H9 (cell line): ENCODE measurements at regions not wholly inside any gene's neighbourhood (a gene's known extent, or its start where the extent isn't known, plus 50 kb on each side); places are given as distances from the start of the nearest gene placed in this dataset.

Experiments
- DNase-seq: peaks from one replicate; pipeline ENCODE4 v3.0.0-alpha.2; 2017
- H2AFZ ChIP-seq: one replicate; pipeline ENCODE4 v1.6.1; 2013; ENCODE audit warnings: mild to moderate bottlenecking, low read length, control low read depth, moderate library complexity
- H2AK5ac ChIP-seq: 2 replicates; pipeline ENCODE4 v1.6.1; 2013; ENCODE audit warnings: low read length, control low read depth, mixed read lengths; ENCODE audit not compliant: insufficient read length
- H2BK120ac ChIP-seq: one replicate; pipeline ENCODE4 v1.6.1; 2013; ENCODE audit warnings: low read depth, mild to moderate bottlenecking, low read length, control low read depth, inconsistent platforms; ENCODE audit not compliant: poor library complexity, severe bottlenecking
- H2BK12ac ChIP-seq: 2 replicates; pipeline ENCODE4 v1.6.1; 2013; ENCODE audit warnings: low read length, control low read depth, mixed read lengths, low read depth; ENCODE audit not compliant: insufficient read length
- H2BK15ac ChIP-seq: 2 replicates; pipeline ENCODE4 v1.6.1; 2013; ENCODE audit warnings: low read depth, low read length, control low read depth
- H2BK20ac ChIP-seq: one replicate; pipeline ENCODE4 v1.6.1; 2013; ENCODE audit warnings: low read depth, mild to moderate bottlenecking, low read length, control low read depth, inconsistent platforms; ENCODE audit not compliant: poor library complexity, severe bottlenecking
- H2BK5ac ChIP-seq: 2 replicates; pipeline ENCODE4 v1.6.1; 2013; ENCODE audit warnings: low read length, control low read depth, mixed read lengths; ENCODE audit not compliant: insufficient read length
- H3K14ac ChIP-seq: 2 replicates; pipeline ENCODE4 v1.6.1; 2013; ENCODE audit warnings: low read length, control low read depth; ENCODE audit not compliant: insufficient read depth
- H3K18ac ChIP-seq: 2 replicates; pipeline ENCODE4 v1.6.1; 2013; ENCODE audit warnings: low read depth, mild to moderate bottlenecking, mixed read lengths, low read length, control low read depth; ENCODE audit not compliant: insufficient read length
- H3K23ac ChIP-seq: 2 replicates; pipeline ENCODE4 v1.6.1; 2013; ENCODE audit warnings: low read length, control low read depth, mixed read lengths, low read depth; ENCODE audit not compliant: insufficient read length
- H3K23me2 ChIP-seq: 2 replicates; pipeline ENCODE4 v1.6.1; 2013; ENCODE audit warnings: low read depth, mild to moderate bottlenecking, mixed read lengths, low read length, control low read depth; ENCODE audit not compliant: insufficient read length, poor library complexity, severe bottlenecking
- H3K27ac ChIP-seq: 2 replicates; pipeline ENCODE4 v1.5.1; 2013; ENCODE audit warnings: low read length, control low read depth, mixed read lengths, low read depth; ENCODE audit not compliant: insufficient read length
- H3K27me3 ChIP-seq: 2 replicates; pipeline ENCODE4 v1.6.1; 2013; ENCODE audit warnings: low read length, control low read depth, inconsistent platforms; ENCODE audit not compliant: insufficient read depth
- H3K4ac ChIP-seq: 2 replicates; pipeline ENCODE4 v1.6.1; 2013; ENCODE audit warnings: low read depth, mild to moderate bottlenecking, control low read depth, inconsistent platforms, low read length, moderate library complexity
- H3K4me1 ChIP-seq: 2 replicates; pipeline ENCODE4 v1.6.1; 2013; ENCODE audit warnings: low read length, control low read depth, inconsistent platforms; ENCODE audit not compliant: insufficient read depth
- H3K4me2 ChIP-seq: 2 replicates; pipeline ENCODE4 v1.6.1; 2013; ENCODE audit warnings: low read length, control low read depth, mixed read lengths; ENCODE audit not compliant: insufficient read length, insufficient read depth
- H3K56ac ChIP-seq: 2 replicates; pipeline ENCODE4 v1.6.1; 2013; ENCODE audit warnings: low read depth, mild to moderate bottlenecking, mixed read lengths, low read length, control low read depth; ENCODE audit not compliant: insufficient read length
- H3K79me1 ChIP-seq: 2 replicates; pipeline ENCODE4 v1.6.1; 2013; ENCODE audit warnings: low read depth, mild to moderate bottlenecking, moderate library complexity, low read length, control low read depth, inconsistent platforms; ENCODE audit not compliant: insufficient read depth, poor library complexity, severe bottlenecking
- H3K79me2 ChIP-seq: 2 replicates; pipeline ENCODE4 v1.6.1; 2013; ENCODE audit warnings: low read length, control low read depth, inconsistent platforms; ENCODE audit not compliant: insufficient read depth
- H3K9ac ChIP-seq: 2 replicates; pipeline ENCODE4 v1.6.1; 2013; ENCODE audit warnings: low read length, control low read depth, mixed read lengths; ENCODE audit not compliant: insufficient read length; ENCODE audit errors: extremely low read depth
- H3K9me3 ChIP-seq: one replicate; pipeline ENCODE4 v1.6.1; 2013; ENCODE audit warnings: low read depth, low read length, inconsistent platforms; ENCODE audit not compliant: control insufficient read depth
- H3T11ph ChIP-seq: one replicate; pipeline ENCODE4 v1.6.1; 2013; ENCODE audit warnings: mild to moderate bottlenecking, low read length, control low read depth, inconsistent platforms
- H4K20me1 ChIP-seq: one replicate; pipeline ENCODE4 v1.6.1; 2013; ENCODE audit not compliant: control insufficient read depth, insufficient read length, insufficient read depth
- H4K5ac ChIP-seq: 2 replicates; pipeline ENCODE4 v1.6.1; 2013; ENCODE audit warnings: low read depth, mild to moderate bottlenecking, mixed read lengths, low read length, control low read depth; ENCODE audit not compliant: insufficient read length
- H4K8ac ChIP-seq: replicated peaks from 2 replicates; pipeline ENCODE4 v1.6.1; 2013; ENCODE audit warnings: low read length, control low read depth, mixed read lengths, low read depth; ENCODE audit not compliant: insufficient read length
- H4K91ac ChIP-seq: 2 replicates; pipeline ENCODE4 v1.6.1; 2013; ENCODE audit warnings: low read depth, mild to moderate bottlenecking, moderate library complexity, mixed read lengths, low read length, control low read depth; ENCODE audit not compliant: insufficient read length
- H3K27ac Mint-ChIP-seq, 3 experiments: 2 replicates in 2 of 3; 3 replicates in 1 of 3; pipeline ENCODE4 v1.8.0; 2020 to 2021; ENCODE audit warnings: mixed read lengths in 3 of 3, mild to moderate bottlenecking in 1 of 3, moderate library complexity in 1 of 3
- H3K27me3 Mint-ChIP-seq: 2 replicates; pipeline ENCODE4 v1.8.0; 2021; ENCODE audit warnings: low read depth, mild to moderate bottlenecking, moderate library complexity, mixed read lengths
- H3K36me3 Mint-ChIP-seq, 3 experiments: 2 replicates in 2 of 3; 3 replicates in 1 of 3; pipeline ENCODE4 v1.8.0; 2020 to 2021; ENCODE audit warnings: low read depth in 3 of 3, mixed read lengths in 3 of 3; ENCODE audit not compliant: insufficient read depth in 1 of 3
- H3K4me1 Mint-ChIP-seq, 2 experiments: 2 replicates each; pipeline ENCODE4 v1.8.0; 2020; ENCODE audit warnings: mixed read lengths in 2 of 2
- H3K4me3 Mint-ChIP-seq, 2 experiments: 2 replicates in 1 of 2; 3 replicates in 1 of 2; pipeline ENCODE4 v1.8.0; 2020 to 2021; ENCODE audit warnings: mild to moderate bottlenecking in 2 of 2, mixed read lengths in 2 of 2, moderate library complexity in 1 of 2
- H3K9me3 Mint-ChIP-seq, 2 experiments: 2 replicates in 1 of 2; 3 replicates in 1 of 2; pipeline ENCODE4 v1.8.0; 2020; ENCODE audit warnings: mild to moderate bottlenecking in 2 of 2, mixed read lengths in 2 of 2, moderate library complexity in 1 of 2
- CTCF ChIP-seq: fragments of 200-600 bp; sonication (generic); conservative IDR thresholded peaks from 3 replicates; pipeline ENCODE4 v1.8.0; 2021; ENCODE audit warnings: antibody characterized with exemption, mild to moderate bottlenecking

- no peak overlapping the region; a peak in 1 of 5 replicates for H3K4me3 Mint-ChIP-seq
- no peak overlapping the region for H2BK20ac ChIP-seq
- H3K4ac ChIP-seq: no peak overlapping the region
- no peak overlapping the region for H3K27ac Mint-ChIP-seq
- H3K23me2 ChIP-seq: no peaks in the 10 kb centered on the region
- no peak overlapping the region for H3K18ac ChIP-seq
- no peaks in the 10 kb centered on the region for H3K4me1 Mint-ChIP-seq
- H4K20me1 ChIP-seq: no peaks in the 10 kb centered on the region
- H2AK5ac ChIP-seq: no peak overlapping the region
- no peak overlapping the region for H2BK12ac ChIP-seq
- H3K36me3 Mint-ChIP-seq: peaks cover 5 to 17% (median 8%) of the 10 kb centered on the region in 3 experiments; a peak in 5 of 7 replicates
- no peak for DNase-seq
- peaks cover 16 to 27% of the 10 kb centered on the region in 2 experiments; a peak in 4 of 5 replicates for H3K9me3 Mint-ChIP-seq
- no peak overlapping the region for H4K8ac ChIP-seq
- H3K27me3 Mint-ChIP-seq: no peaks in the 10 kb centered on the region; the same call in 1 of the 2 replicates
- H2AFZ ChIP-seq: no peak overlapping the region
- no peak overlapping the region for H3K4me2 ChIP-seq
- no peak for TF ChIP-seq CTCF
- H3K9me3 ChIP-seq: no peaks in the 10 kb centered on the region
- no peak overlapping the region for H3K23ac ChIP-seq
- no peak overlapping the region for H2BK120ac ChIP-seq
- H3K27ac ChIP-seq: no peak overlapping the region
- no peak overlapping the region for H2BK15ac ChIP-seq
- H3K14ac ChIP-seq: no peak overlapping the region
- H3K9ac ChIP-seq: no peak overlapping the region
- no peaks in the 10 kb centered on the region for H3K4me1 ChIP-seq
- no peak overlapping the region for H3K56ac ChIP-seq
- no peak overlapping the region for H4K5ac ChIP-seq
- no peaks in the 10 kb centered on the region for H3K27me3 ChIP-seq
- no peak overlapping the region for H4K91ac ChIP-seq
- no peak overlapping the region for H3T11ph ChIP-seq
- H3K79me1 ChIP-seq: no peaks in the 10 kb centered on the region
- H3K79me2 ChIP-seq: no peaks in the 10 kb centered on the region
- H2BK5ac ChIP-seq: no peak overlapping the region
Observed at GRCh38 chr11:43101113-43101512, 210.7 kb upstream of the API5 start.
